Neutrophil (primary cell): ENCODE measurements at regions not wholly inside any gene's neighbourhood (a gene's known extent, or its start where the extent isn't known, plus 50 kb on each side); places are given as distances from the start of the nearest gene placed in this dataset.

ENCODE experiments used
- H3K27ac ChIP-seq: fragments of 200-600 bp; sonication (generic); 2 replicates; pipeline ENCODE4 v1.5.1; 2016; ENCODE audit warnings: mild to moderate bottlenecking, moderate library complexity
- H3K27me3 ChIP-seq: fragments of 200-600 bp; sonication (generic); 2 replicates; pipeline ENCODE4 v1.6.0; 2016; ENCODE audit warnings: mild to moderate bottlenecking
- H3K36me3 ChIP-seq: fragments of 200-600 bp; sonication (generic); 2 replicates; pipeline ENCODE4 v1.5.1; 2017
- H3K4me1 ChIP-seq, 2 experiments: fragments of 200-600 bp in 1 of 2; sonication (generic) in 1 of 2; 1 replicate in 1 of 2; 2 replicates in 1 of 2; pipeline versions ENCODE4 v1.5.1 to v1.6.1; 2013 to 2016; ENCODE audit warnings: low read depth in 1 of 2, low read length in 1 of 2, mild to moderate bottlenecking in 1 of 2, moderate library complexity in 1 of 2; ENCODE audit not compliant: control insufficient read depth in 1 of 2, insufficient read depth in 1 of 2
- H3K4me3 ChIP-seq, 2 experiments: fragments of 200-600 bp in 1 of 2; sonication (generic) in 1 of 2; 1 replicate in 1 of 2; 2 replicates in 1 of 2; pipeline ENCODE4 v1.5.1; 2013 to 2016; ENCODE audit warnings: low read depth in 1 of 2, low read length in 1 of 2, mild to moderate bottlenecking in 1 of 2, moderate library complexity in 1 of 2
- H3K9me3 ChIP-seq: fragments of 200-600 bp; sonication (generic); 2 replicates; pipeline ENCODE4 v1.5.1; 2016
- CTCF ChIP-seq: fragments of 200-600 bp; sonication (generic); IDR thresholded peaks from 2 replicates; pipeline ENCODE4 v1.5.1; 2016; ENCODE audit warnings: antibody characterized with exemption

- H3K36me3 ChIP-seq: no peaks in the 10 kb centered on the region
- H3K4me1 ChIP-seq: no peaks in the 10 kb centered on the region
- no peak for TF ChIP-seq CTCF
- H3K27me3 ChIP-seq: peaks cover 10% of the 10 kb centered on the region
- no peak overlapping the region for H3K27ac ChIP-seq
- no peaks in the 10 kb centered on the region for H3K9me3 ChIP-seq
- H3K4me3 ChIP-seq: no peak overlapping the region
Measured at GRCh38 chr10:8304861-8305260, 250.4 kb downstream of the GATA3 start.

- Histone ChIP-seq H3K9me3 (no peaks in the 10 kb centered on the region), H3K4me3 (no peak overlapping the region), H3K27ac (no peak overlapping the region), H3K36me3 (no peaks in the 10 kb centered on the region), H3K27me3 (no peaks in the 10 kb centered on the region), H3K4me1 (no peaks in the 10 kb centered on the region)
- TF ChIP-seq CTCF: no peak
Measured at GRCh38 chr10:8305876-8306652, 251.6 kb downstream of the GATA3 start.

DNA sequence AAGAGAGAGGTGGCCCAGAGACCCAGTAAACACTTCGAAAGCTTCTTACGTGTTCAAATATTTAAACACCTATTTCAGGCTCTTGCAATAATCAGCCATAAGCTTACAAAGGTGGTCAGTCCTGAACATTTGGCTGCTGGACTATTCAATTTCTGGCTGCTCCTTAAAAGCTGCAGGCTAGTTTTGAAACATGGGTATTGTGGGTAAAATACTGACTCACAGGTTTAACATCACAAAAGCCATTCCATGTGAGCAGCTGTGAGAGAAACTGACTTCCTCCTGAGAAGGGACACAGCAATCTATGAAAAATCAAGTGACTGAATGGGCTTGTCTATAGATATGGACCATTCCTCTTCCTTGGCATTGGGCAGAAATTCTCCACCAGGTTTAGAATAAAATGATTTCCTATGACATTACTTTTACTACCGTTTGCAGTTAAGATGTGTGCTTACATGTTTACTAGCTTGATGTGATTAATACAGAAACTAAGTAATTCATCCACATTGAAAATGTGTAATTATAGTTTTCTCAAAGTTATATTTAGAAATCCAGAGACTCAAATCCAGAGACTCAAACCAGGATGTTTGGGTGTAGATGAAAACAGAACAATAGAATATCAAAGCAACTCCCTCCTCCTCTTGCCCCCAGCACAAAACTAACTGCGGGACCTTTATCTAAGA lies 252.3 kb downstream of the GATA3 start:
- Histone ChIP-seq H3K9me3 (no peaks in the 10 kb centered on the region), H3K27me3 (no peaks in the 10 kb centered on the region), H3K4me3 (no peak overlapping the region), H3K36me3 (no peaks in the 10 kb centered on the region), H3K4me1 (no peaks in the 10 kb centered on the region), H3K27ac (no peak overlapping the region)
- no peak for TF ChIP-seq CTCF

GRCh38 chr10:8310930-8311329 lies 256.4 kb downstream of the GATA3 start:
- Histone ChIP-seq H3K4me3 (no peak overlapping the region), H3K27me3 (no peaks in the 10 kb centered on the region), H3K4me1 (no peaks in the 10 kb centered on the region), H3K9me3 (no peaks in the 10 kb centered on the region), H3K36me3 (no peaks in the 10 kb centered on the region), H3K27ac (no peak overlapping the region)
- TF ChIP-seq CTCF: no peak

GRCh38 chr10:8311526-8312070 lies 257.1 kb downstream of the GATA3 start:
- TF ChIP-seq CTCF: no peak
- no peaks in the 10 kb centered on the region for H3K9me3 ChIP-seq
- H3K36me3 ChIP-seq: no peaks in the 10 kb centered on the region

More at GRCh38 chr10:8311526-8312070, 257.1 kb downstream of the GATA3 start:
- Histone ChIP-seq H3K4me3 (no peak overlapping the region), H3K27me3 (no peaks in the 10 kb centered on the region), H3K4me1 (no peaks in the 10 kb centered on the region), H3K27ac (no peak overlapping the region)
